ENCODE measurements at regions not wholly inside any gene's neighbourhood (a gene's known extent, or its start where the extent isn't known, plus 50 kb on each side); places are given as distances from the start of the nearest gene placed in this dataset.

GRCh38 chr13:64429691-64430090, 2800.4 kb downstream of the PCDH9 start:
- ChIA-PET CTCF (no interaction called here), POLR2A (no interaction called here)
- Histone ChIP-seq H3K4me3 (ENCODE audit: low read length) (no peak overlapping the region), H3K4me1 (ENCODE audit: insufficient read depth, low read length) (no peaks in the 10 kb centered on the region), H3K9me3 (ENCODE audit: control insufficient read depth in 1 of 2, insufficient read depth in 1 of 2, low read length in 2 of 2) (peaks cover 0 to 4% of the 10 kb centered on the region in 2 experiments), H3K27me3 (ENCODE audit: control insufficient read depth in 1 of 2, insufficient read depth in 2 of 2, low read length in 2 of 2) (no peaks in the 10 kb centered on the region), H3K27ac (ENCODE audit: low read depth in 1 of 2, low read length in 2 of 2) (no peak overlapping the region), H3K36me3 (ENCODE audit: insufficient read depth, low read length) (no peaks in the 10 kb centered on the region)
- no peaks in the 10 kb centered on the region for H3K36me3 Mint-ChIP-seq (ENCODE audit: low read depth)
- ATAC-seq (ENCODE audit: poor library complexity) (no peak), DNase-seq (no peak)
- H3K27me3 Mint-ChIP-seq = no peaks in the 10 kb centered on the region
- no peak for TF ChIP-seq CTCF (IDR thresholded peaks at IDR 0.05)
- no peak overlapping the region for H3K4me3 Mint-ChIP-seq
- peaks cover 3% of the 10 kb centered on the region for H3K9me3 Mint-ChIP-seq
- intact Hi-C loops (cut with DNase I, micrococcal nuclease) = no loop called here
- no peaks in the 10 kb centered on the region for H3K4me1 Mint-ChIP-seq (ENCODE audit: low read depth)
- no peak overlapping the region for H3K27ac Mint-ChIP-seq

- intact Hi-C loops (cut with DNase I, micrococcal nuclease) = no loop called here
- no peaks in the 10 kb centered on the region for H3K4me1 ChIP-seq (ENCODE audit: insufficient read depth, low read length)
- no peaks in the 10 kb centered on the region for H3K36me3 ChIP-seq (ENCODE audit: insufficient read depth, low read length)
- H3K27me3 Mint-ChIP-seq = no peaks in the 10 kb centered on the region
- peaks cover 0 to 4% of the 10 kb centered on the region in 2 experiments for H3K9me3 ChIP-seq (ENCODE audit: control insufficient read depth in 1 of 2, insufficient read depth in 1 of 2, low read length in 2 of 2)
- DNase-seq = no peak
- H3K9me3 Mint-ChIP-seq = no peaks in the 10 kb centered on the region
- POLR2A ChIA-PET = no interaction called here
- H3K27ac Mint-ChIP-seq = no peak overlapping the region
- no peaks in the 10 kb centered on the region for H3K36me3 Mint-ChIP-seq (ENCODE audit: low read depth)
- H3K27ac ChIP-seq (ENCODE audit: low read depth in 1 of 2, low read length in 2 of 2) = no peak overlapping the region
- ATAC-seq (ENCODE audit: poor library complexity) = no peak
- TF ChIP-seq CTCF (IDR thresholded peaks at IDR 0.05) = no peak
- no peak overlapping the region for H3K4me3 ChIP-seq (ENCODE audit: low read length)
- no peaks in the 10 kb centered on the region for H3K4me1 Mint-ChIP-seq (ENCODE audit: low read depth)
- CTCF ChIA-PET = no interaction called here
- H3K27me3 ChIP-seq (ENCODE audit: control insufficient read depth in 1 of 2, insufficient read depth in 2 of 2, low read length in 2 of 2) = no peaks in the 10 kb centered on the region
- H3K4me3 Mint-ChIP-seq = no peak overlapping the region
Measured at GRCh38 chr13:64428196-64428595, 2801.9 kb downstream of the PCDH9 start.

- Histone ChIP-seq H3K4me3 (ENCODE audit: low read length) (no peak overlapping the region), H3K4me1 (ENCODE audit: insufficient read depth, low read length) (no peaks in the 10 kb centered on the region), H3K9me3 (ENCODE audit: control insufficient read depth in 1 of 2, insufficient read depth in 1 of 2, low read length in 2 of 2) (peaks cover 0 to 4% of the 10 kb centered on the region in 2 experiments), H3K36me3 (ENCODE audit: insufficient read depth, low read length) (no peaks in the 10 kb centered on the region), H3K27me3 (ENCODE audit: control insufficient read depth in 1 of 2, insufficient read depth in 2 of 2, low read length in 2 of 2) (no peaks in the 10 kb centered on the region), H3K27ac (ENCODE audit: low read depth in 1 of 2, low read length in 2 of 2) (no peak overlapping the region)
- no peaks in the 10 kb centered on the region for H3K9me3 Mint-ChIP-seq
- intact Hi-C loops (cut with DNase I, micrococcal nuclease) = no loop called here
- CTCF ChIA-PET = no interaction called here
- DNase-seq (no peak), ATAC-seq (ENCODE audit: poor library complexity) (no peak)
- no peak overlapping the region for H3K4me3 Mint-ChIP-seq
- H3K27me3 Mint-ChIP-seq = no peaks in the 10 kb centered on the region
- no peaks in the 10 kb centered on the region for H3K4me1 Mint-ChIP-seq (ENCODE audit: low read depth)
- H3K27ac Mint-ChIP-seq = no peak overlapping the region
- POLR2A ChIA-PET = no interaction called here
- TF ChIP-seq CTCF (IDR thresholded peaks at IDR 0.05) = no peak
- no peaks in the 10 kb centered on the region for H3K36me3 Mint-ChIP-seq (ENCODE audit: low read depth)
Measured at GRCh38 chr13:64423467-64423866, 2806.7 kb downstream of the PCDH9 start.
